NCI-H510A treated with DMSO at 0.1 percent for 48 hours (cell line): ENCODE measurements at regions not wholly inside any gene's neighbourhood (a gene's known extent, or its start where the extent isn't known, plus 50 kb on each side); places are given as distances from the start of the nearest gene placed in this dataset.
"Not testable (repeated sequence)": the region's sequence is repeated elsewhere in the genome, so short reads cannot be mapped to it uniquely, and the experiment has no call there.

Experiments used
- DNase-seq: peaks from one replicate; lab custom pipeline; 2025; lab: John Stamatoyannopoulos, UW

- DNase-seq: no peak
Observed at GRCh38 chr4:33649471-33649870, 2594.8 kb downstream of the ARAP2 start.

- DNase-seq: no peak
Observed at GRCh38 chr4:33650036-33650435, 2594.3 kb downstream of the ARAP2 start.

- no peak for DNase-seq
Observed at GRCh38 chr4:33658971-33659370, 2585.3 kb downstream of the ARAP2 start.

- DNase-seq: no peak
Observed at GRCh38 chr4:33661636-33662035, 2582.7 kb downstream of the ARAP2 start.

- no peak for DNase-seq
Observed at GRCh38 chr4:33685939-33686338, 2558.4 kb downstream of the ARAP2 start.

- DNase-seq: no peak
Observed at GRCh38 chr4:33696041-33696440, 2548.3 kb downstream of the ARAP2 start.

GRCh38 chr4:33696586-33696985 lies 2547.7 kb downstream of the ARAP2 start:
- no peak for DNase-seq

GRCh38 chr4:33709247-33709646 lies 2535.1 kb downstream of the ARAP2 start:
- no peak for DNase-seq

GRCh38 chr4:33711826-33712225 lies 2532.5 kb downstream of the ARAP2 start:
- DNase-seq: no peak

- DNase-seq: no peak
Observed at GRCh38 chr4:33714971-33715370, 2529.3 kb downstream of the ARAP2 start.

GRCh38 chr4:33715841-33716395 lies 2528.4 kb downstream of the ARAP2 start:
- DNase-seq: no peak

GRCh38 chr4:33722254-33722653 lies 2522.1 kb downstream of the ARAP2 start:
- no peak for DNase-seq

GRCh38 chr4:33722800-33723516 lies 2521.4 kb downstream of the ARAP2 start:
- no peak for DNase-seq

GRCh38 chr4:33724685-33725084 lies 2519.6 kb downstream of the ARAP2 start:
- no peak for DNase-seq

GRCh38 chr4:33725861-33726260 lies 2518.5 kb downstream of the ARAP2 start:
- no peak for DNase-seq

GRCh38 chr4:33737726-33738125 lies 2506.6 kb downstream of the ARAP2 start:
- no peak for DNase-seq

GRCh38 chr4:33739884-33740632 lies 2504.3 kb downstream of the ARAP2 start:
- no peak for DNase-seq

GRCh38 chr4:33740871-33741270 lies 2503.4 kb downstream of the ARAP2 start:
- not testable (repeated sequence) for DNase-seq

GRCh38 chr4:33746979-33747378 lies 2497.3 kb downstream of the ARAP2 start:
- DNase-seq: no peak

- no peak for DNase-seq
Observed at GRCh38 chr4:33751050-33751449, 2493.3 kb downstream of the ARAP2 start.

- no peak for DNase-seq
Observed at GRCh38 chr4:33772582-33772981, 2471.7 kb downstream of the ARAP2 start.

GRCh38 chr4:33780952-33781791 lies 2463.1 kb downstream of the ARAP2 start:
- DNase-seq: no peak
